Epidermal melanocyte (primary cell): ENCODE measurements at regions not wholly inside any gene's neighbourhood (a gene's known extent, or its start where the extent isn't known, plus 50 kb on each side); places are given as distances from the start of the nearest gene placed in this dataset.

Experiments used
- DNase-seq: peaks from one replicate; pipeline ENCODE4 v3.0.0; 2011; ENCODE audit warnings: low spot score; ENCODE audit not compliant: insufficient read length

DNA sequence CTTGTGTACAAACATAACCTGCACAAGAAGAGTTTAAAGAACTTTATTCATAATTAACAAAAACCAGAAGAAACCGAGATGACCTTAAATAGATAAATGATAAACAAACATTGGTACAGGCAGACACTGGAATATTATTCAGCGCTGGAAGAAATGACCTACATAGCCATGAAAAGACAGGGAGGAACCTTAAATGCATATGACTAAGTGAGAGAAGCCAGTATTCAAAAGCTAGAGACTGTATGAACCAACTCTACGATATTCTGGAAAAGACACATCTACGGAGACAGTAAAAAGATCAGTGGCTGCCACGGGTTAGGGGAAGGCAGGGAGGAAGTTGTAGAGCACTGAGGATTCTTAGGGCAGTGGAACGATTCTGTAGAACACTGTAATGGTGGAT, 333.8 kb upstream of the AKR1E2 start:
- no peak for DNase-seq

DNA sequence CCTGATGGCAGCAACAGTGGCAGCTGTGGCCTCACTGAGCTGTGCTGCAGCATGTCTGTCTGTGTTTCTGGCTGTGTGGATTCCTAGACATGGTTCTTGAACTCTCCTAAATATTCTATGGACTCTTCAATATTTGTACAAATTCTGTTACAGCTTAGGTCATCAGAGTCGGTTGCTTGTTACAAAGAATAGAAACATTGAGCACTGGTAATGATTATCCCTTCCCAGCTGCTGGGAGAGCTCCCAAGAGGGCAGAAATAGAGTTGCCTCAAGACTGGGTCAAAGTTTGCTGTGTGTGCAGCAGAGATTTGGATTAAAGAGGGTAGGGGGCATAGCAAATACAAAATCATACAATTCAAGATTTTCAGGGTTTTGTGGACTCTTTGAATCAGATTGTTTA, 337.1 kb upstream of the AKR1E2 start:
- no peak for DNase-seq

- no peak for DNase-seq
Observed at GRCh38 chr10:4485636-4486035, 340.4 kb upstream of the AKR1E2 start.

DNA sequence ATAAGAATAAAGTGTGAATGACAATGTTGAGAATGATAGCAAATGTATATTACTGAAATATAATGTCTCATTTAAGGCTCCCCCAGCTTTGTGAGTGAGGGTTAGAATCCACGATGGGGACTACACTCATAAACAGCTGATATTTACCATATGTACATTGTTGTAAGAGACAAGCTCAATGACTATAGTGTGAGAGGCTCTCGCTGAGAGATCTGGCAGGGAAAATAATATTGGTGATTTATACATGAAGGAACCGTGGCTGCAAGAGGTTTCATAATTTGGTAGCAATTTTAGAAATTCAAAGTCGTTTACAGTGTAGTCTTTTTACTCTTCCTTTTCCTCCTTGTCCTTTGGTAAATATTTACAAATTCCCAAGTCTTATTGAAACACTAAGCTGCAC, 342.2 kb upstream of the AKR1E2 start:
- no peak for DNase-seq

DNA sequence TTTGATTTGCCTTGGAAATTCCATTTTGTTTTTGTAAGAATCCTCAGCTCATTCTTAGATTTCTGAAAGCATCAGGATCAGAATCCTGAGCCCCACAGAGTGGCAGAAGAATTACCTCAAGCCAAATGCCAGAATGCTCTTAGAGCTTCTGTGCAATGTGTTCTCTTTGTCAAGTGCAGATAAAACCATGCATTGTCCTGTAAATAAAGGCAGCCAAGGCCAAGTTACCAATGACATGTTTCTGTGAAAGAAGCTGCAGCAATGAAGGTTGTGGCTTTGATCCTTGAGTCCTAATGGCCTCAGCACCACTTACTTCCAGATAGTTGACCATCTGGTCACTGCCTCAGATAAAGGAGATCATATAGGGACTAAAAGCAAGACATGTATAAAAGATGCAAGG, 343.3 kb upstream of the AKR1E2 start:
- no peak for DNase-seq

DNA sequence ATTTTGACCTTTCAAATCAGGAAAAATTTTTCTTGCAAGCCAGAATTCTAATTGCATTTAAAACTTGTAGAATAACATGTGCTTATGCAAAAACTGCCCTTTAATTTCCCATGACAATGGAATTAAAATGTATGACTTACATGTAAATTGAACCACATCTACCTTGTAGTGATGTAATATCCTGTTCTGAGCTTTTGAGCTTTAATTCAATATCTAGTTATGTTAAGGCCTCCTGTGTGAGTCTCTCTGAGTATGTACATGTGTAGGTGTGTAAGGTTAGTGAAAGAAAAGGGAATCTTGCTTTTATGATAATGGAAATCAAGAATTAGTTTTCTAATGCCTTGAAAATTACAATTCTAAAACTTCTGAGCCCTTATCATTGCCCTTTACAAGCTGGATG, 344.8 kb upstream of the AKR1E2 start:
- DNase-seq = no peak

DNA sequence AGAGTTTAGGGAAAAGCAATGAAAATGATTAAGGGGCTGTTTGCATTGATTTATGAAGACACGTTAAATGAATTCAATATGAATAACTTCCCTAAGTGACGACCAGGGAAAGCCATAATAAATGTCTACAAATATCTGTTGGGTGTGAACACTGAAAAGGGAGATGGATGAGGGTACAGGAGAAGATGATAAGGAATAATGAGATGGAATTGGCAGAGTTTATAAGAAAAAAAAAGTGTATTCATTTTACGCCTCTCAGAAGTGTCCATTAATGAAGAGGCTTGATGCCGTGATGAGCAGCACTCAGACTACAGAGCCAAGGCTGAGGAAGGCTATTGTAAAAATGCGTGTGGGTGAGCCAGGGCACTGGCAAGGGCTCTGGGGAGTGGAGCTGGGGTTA, 346.7 kb upstream of the AKR1E2 start:
- DNase-seq = no peak

DNA sequence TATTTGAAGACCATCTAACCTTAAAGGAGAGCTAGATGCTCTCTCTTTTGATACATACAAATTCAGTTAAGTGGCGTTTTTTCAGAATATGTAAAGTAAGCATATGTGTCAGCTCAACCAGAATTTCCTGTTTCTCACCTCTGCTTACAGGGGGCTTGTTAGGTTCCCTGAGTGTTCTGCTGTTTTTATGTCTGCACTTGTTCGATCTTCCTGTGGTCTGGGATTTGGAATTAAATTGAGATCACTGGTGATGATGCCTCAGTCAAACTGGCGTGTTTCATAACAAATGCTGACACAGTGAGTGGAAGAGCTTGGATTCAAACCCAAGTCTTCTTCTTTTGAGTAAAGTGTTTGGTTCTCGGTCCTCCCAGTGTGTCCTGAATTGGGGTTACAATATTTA, 348.3 kb upstream of the AKR1E2 start:
- DNase-seq = no peak

DNA sequence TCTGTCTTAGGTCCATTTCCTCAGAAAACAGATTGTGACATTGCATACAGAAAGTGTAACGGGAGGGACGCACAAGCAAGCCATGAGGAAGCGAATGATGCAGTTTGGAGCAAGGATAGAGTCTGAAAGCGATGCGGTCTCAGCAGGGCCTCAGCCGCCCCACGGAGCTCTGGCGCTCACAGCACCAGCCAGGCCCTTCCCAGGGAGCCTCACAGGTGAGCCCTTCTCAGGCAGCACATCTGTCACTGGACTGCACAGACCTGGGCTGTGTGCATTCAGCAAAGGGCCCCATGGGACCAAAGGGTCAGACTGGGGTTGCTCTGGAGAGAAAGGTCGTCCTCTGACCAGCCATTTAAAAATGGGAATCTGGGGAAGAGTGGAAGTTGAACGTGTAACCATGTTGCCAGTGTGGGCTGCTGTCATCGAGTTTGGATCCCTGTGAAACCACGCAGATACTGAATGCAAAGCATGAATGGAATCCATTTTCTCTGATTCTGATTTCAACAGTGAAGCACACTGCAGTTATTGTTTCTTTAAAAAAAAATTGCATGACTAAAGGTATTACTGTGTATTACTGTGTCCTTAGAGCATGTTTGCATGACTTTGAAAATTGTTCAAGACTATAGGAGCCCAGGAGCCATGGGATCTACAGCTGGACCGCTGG, 350.0 kb upstream of the AKR1E2 start:
- DNase-seq = no peak

- no peak for DNase-seq
Observed at GRCh38 chr10:4474829-4475228, 351.2 kb upstream of the AKR1E2 start.

DNA sequence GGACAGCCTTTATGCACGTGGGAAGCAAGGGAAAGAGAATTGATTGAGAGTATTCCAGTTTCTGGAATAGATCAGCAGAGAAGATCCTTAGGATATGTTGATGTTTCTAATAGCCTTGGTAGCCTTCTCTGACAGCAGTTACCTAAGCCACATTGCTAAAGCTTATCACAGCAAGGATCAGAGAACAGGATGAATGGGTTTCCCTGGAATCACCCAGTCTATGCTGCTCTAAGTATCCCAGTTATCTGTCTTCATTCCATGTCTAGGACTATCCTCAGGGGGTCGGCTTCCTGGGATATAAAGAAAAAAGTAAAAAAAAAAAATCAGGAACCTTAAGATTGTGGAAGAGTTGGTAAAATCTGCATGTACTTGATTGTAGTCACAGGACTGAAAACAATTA, 352.0 kb upstream of the AKR1E2 start:
- DNase-seq = no peak

DNA sequence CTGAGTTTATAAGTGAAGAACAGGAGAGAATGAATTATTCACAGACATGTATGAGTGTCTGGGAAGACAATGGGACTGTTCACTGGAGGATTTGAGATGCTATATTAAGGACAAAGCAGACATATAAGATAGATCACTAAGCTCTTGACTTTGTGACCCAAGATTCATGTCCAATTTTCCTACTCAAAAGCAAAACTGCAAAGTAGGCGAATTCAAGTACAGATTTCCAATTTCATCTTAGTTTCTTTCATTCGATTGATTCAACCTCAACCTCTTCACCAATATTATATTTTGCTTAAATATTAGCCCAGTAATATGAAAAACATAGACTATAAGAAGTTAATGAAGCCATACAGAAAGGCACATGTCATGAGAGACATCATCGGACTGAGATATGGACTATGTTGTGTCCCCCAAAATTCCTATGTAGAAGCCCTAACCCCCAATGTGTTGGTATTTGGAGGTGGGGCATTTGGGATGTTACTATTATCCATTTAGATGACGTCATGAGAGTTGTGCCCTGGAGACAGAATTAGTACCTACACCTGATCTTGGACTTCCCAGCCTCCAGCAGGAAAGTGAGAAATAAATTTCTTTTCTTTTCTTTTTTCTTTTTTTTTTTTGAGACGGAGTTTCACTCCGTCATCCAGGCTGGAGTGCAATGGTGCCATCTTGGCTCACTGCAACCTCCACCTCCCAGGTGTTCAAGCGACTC, 353.7 kb upstream of the AKR1E2 start:
- DNase-seq = no peak

DNA sequence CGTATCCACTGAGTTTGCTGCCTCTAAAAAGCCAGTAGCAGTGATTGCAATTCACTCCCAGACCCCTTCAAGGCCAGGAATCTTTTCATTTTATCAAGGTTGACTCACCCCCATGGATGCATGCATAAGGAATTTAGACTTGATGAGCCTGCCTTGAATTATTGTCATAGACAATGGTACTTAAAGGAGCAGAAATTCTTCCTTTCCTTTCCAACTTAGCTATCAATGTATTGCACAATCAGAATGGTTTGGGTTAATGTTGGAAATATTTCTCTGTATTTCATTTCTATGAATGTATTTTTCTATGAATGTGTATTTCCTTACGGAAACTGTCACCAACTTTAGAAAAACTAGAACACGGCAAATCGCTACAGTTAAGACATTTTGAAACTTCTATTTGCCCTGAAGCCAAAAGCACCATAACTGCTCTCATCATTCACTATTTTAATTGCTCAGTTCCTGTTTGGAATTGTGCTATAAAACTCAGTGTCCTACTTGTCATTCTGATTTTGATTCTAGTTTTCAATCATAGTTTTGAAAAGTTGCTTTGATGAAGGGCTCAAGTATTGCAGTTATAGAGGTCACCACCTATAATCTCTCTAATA, 355.7 kb upstream of the AKR1E2 start:
- DNase-seq = no peak

DNA sequence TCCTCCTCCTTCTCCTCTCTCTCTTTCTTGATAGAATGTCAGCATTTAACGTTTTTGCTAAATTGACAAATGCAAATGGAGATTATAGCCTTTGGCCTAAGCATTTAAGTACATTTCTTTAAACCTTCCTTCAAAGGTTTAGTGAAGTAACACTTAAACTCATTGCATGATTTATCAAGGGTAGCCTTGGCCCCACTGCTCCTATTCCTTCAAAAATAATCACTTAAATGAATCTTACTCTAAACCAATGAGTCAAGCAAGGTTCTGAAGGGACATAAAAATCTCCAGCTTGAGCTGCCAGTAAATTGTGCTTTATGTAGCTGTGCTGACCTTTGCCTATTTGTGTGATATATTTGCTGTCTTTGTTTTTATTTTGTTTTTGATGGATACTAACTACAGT, 358.5 kb upstream of the AKR1E2 start:
- no peak for DNase-seq

DNA sequence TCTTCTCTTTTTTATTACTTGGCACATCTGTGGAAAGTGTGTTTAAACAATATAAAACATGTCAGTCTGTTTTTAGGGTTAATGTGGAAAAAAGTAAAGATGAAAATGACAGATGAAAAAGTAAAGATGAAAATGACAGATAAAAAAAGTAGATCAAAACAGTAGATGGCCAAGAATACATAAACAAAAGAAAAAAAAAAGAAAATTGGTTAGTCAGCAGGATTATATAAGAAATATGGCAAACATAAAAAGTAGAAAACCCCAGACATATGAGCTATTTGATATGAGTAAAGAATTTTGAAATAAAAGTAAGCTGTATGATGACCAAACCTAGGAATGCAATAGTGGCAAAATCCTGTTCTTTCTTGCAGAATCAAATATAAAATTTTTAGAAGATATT, 365.7 kb upstream of the AKR1E2 start:
- no peak for DNase-seq

- no peak for DNase-seq
Observed at GRCh38 chr10:4459531-4459930, 366.5 kb upstream of the AKR1E2 start.

- DNase-seq = no peak
Observed at GRCh38 chr10:4457597-4457996, 368.4 kb upstream of the AKR1E2 start.

DNA sequence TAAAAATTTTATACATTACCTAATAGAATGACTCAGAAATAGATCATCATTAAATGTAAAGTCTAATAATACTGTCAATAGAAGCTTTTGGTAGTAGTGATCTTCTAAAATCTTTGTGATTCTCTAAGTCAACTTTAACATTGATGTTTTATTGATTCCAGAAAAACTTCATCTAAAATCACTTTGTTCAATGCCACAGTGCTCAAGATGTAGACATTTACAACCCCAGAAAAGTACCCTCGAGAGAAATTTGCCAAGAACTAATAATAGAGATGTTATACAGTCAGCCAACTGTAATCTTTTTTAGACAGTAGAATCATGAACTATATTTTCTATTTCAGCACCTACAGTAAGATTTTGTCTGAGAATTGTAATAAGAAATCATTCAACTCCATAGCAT, 369.2 kb upstream of the AKR1E2 start:
- no peak for DNase-seq

- no peak for DNase-seq
Observed at GRCh38 chr10:4456279-4456678, 369.7 kb upstream of the AKR1E2 start.

- no peak for DNase-seq
Observed at GRCh38 chr10:4453950-4454349, 372.1 kb upstream of the AKR1E2 start.

DNA sequence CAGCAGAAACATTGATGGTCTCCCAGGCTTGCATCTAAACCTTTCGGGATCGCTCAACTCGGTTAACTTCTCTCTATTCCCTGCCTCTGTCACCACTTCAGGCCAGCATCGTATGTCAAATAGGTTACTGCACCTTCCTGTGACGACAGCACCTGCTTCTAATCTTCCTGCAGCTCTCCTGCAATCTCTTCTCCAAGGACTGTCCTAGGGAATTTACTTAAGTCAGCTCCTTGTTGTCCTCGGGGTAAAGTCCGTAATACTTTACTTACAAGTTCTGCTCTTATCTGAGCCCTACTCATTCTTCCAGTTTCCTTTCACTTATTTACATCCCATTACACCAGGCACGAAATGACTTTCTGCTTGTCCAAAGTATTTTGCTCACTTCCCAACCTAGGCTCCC, 372.7 kb upstream of the AKR1E2 start:
- DNase-seq = no peak

- no peak for DNase-seq
Observed at GRCh38 chr10:4450981-4451908, 374.8 kb upstream of the AKR1E2 start.
